RWPE1 (cell line): ENCODE measurements at regions not wholly inside any gene's neighbourhood (a gene's known extent, or its start where the extent isn't known, plus 50 kb on each side); places are given as distances from the start of the nearest gene placed in this dataset.

Source experiments
- CTCF ChIA-PET: fragments of 350-600 bp; sonication (Branson Sonifier 250); formaldehyde crosslinking; extraction: SDS; loops from one replicate; lab custom pipeline; 2021; lab: Yijun Ruan, JAX
- POLR2A ChIA-PET: fragments of 400-600 bp; formaldehyde crosslinking; extraction: SDS; loops from one replicate; lab custom pipeline; 2020; ENCODE audit warnings: antibody characterized with exemption; ENCODE audit not compliant: low non-redundant PET; lab: Yijun Ruan, JAX
- DNase-seq: peaks from one replicate; pipeline ENCODE4 v3.0.0; 2012; ENCODE audit warnings: low spot score
- H3K27ac ChIP-seq: fragments of 450-650 bp; 2 replicates; pipeline ENCODE4 v1.5.1; 2017
- CTCF ChIP-seq: fragments of 450-650 bp; conservative IDR thresholded peaks from 2 replicates; pipeline ENCODE4 v1.5.1; 2017; ENCODE audit warnings: low read depth, mild to moderate bottlenecking

GRCh38 chr3:167958141-167958540 is 137.6 kb downstream of the GOLIM4 start:
- no peak for DNase-seq
- ChIA-PET POLR2A (no interaction called here), CTCF (no interaction called here)
- no peak overlapping the region for H3K27ac ChIP-seq
- no peak for TF ChIP-seq CTCF

- H3K27ac ChIP-seq = no peak overlapping the region
- POLR2A ChIA-PET = no interaction called here
- no peak for TF ChIP-seq CTCF
- DNase-seq = no peak
- CTCF ChIA-PET = interaction anchor here (0.5 kb wide), 2 partner anchors 168 to 810 kb away, joined by 3 to 4 read pairs; no protein-coding TSS in a partner anchor
These were observed 142.8 kb downstream of the GOLIM4 start for GRCh38 chr3:167952969-167953368.

- TF ChIP-seq CTCF = no peak
- no peak overlapping the region for H3K27ac ChIP-seq
- ChIA-PET CTCF (interaction anchor here (0.6 to 0.7 kb wide), 2 partner anchors 24 to 330 kb away, joined by 3 read pairs; no protein-coding TSS in a partner anchor), POLR2A (no interaction called here)
- no peak for DNase-seq
These were observed 145.5 kb downstream of the GOLIM4 start for GRCh38 chr3:167950212-167950611.

GRCh38 chr3:167941234-167941995 is 154.3 kb downstream of the GOLIM4 start:
- no peak overlapping the region for H3K27ac ChIP-seq
- no peak for TF ChIP-seq CTCF
- ChIA-PET CTCF (no interaction called here), POLR2A (no interaction called here)
- no peak for DNase-seq

GRCh38 chr3:167940241-167940640 is 155.5 kb downstream of the GOLIM4 start:
- TF ChIP-seq CTCF = no peak
- POLR2A ChIA-PET = no interaction called here
- no peak overlapping the region for H3K27ac ChIP-seq
- CTCF ChIA-PET = interaction anchor here (0.6 kb wide), 1 partner anchor 1427 kb away, joined by 5 read pairs; no protein-coding TSS in a partner anchor
- DNase-seq = peak; percentile 13

GRCh38 chr3:167938516-167938915 is 157.2 kb downstream of the GOLIM4 start:
- H3K27ac ChIP-seq = no peak overlapping the region
- no peak for DNase-seq
- ChIA-PET POLR2A (no interaction called here), CTCF (no interaction called here)
- TF ChIP-seq CTCF = no peak
